ENCODE measurements at regions not wholly inside any gene's neighbourhood (a gene's known extent, or its start where the extent isn't known, plus 50 kb on each side); places are given as distances from the start of the nearest gene placed in this dataset.

GRCh38 chr5:143761663-143762062 lies 50.3 kb upstream of the HMHB1 start:
- DNase-seq: no peak

- DNase-seq: no peak
These were observed 51.2 kb upstream of the HMHB1 start for GRCh38 chr5:143760755-143761154.

GRCh38 chr5:143760131-143760505 lies 51.8 kb upstream of the HMHB1 start:
- DNase-seq: no peak

GRCh38 chr5:143759396-143760130 lies 52.4 kb upstream of the HMHB1 start:
- DNase-seq: no peak

GRCh38 chr5:143758750-143759149 lies 53.2 kb upstream of the HMHB1 start:
- no peak for DNase-seq

GRCh38 chr5:143758015-143758414 lies 53.9 kb upstream of the HMHB1 start:
- no peak for DNase-seq

GRCh38 chr5:143757116-143757515 lies 54.8 kb upstream of the HMHB1 start:
- no peak for DNase-seq

GRCh38 chr5:143755966-143756365 lies 56.0 kb upstream of the HMHB1 start:
- DNase-seq: no peak

GRCh38 chr5:143752165-143752850 lies 59.7 kb upstream of the HMHB1 start:
- DNase-seq: no peak

GRCh38 chr5:143751342-143751741 lies 60.6 kb upstream of the HMHB1 start:
- no peak for DNase-seq

GRCh38 chr5:143749581-143750205 lies 62.3 kb upstream of the HMHB1 start:
- peak; percentile 22 for DNase-seq

- no peak for DNase-seq
These were observed 63.4 kb upstream of the HMHB1 start for GRCh38 chr5:143748516-143748915.

GRCh38 chr5:143742951-143743350 lies 69.0 kb upstream of the HMHB1 start:
- DNase-seq: no peak

GRCh38 chr5:143741421-143741820 lies 70.5 kb upstream of the HMHB1 start:
- DNase-seq: no peak

- no peak for DNase-seq
These were observed 71.0 kb upstream of the HMHB1 start for GRCh38 chr5:143740956-143741355.

GRCh38 chr5:143739746-143740145 lies 72.2 kb upstream of the HMHB1 start:
- no peak for DNase-seq

- DNase-seq: no peak
These were observed 73.3 kb upstream of the HMHB1 start for GRCh38 chr5:143738417-143739401.

- no peak for DNase-seq
These were observed 74.9 kb upstream of the HMHB1 start for GRCh38 chr5:143737062-143737461.

- DNase-seq: no peak
These were observed 77.5 kb upstream of the HMHB1 start for GRCh38 chr5:143734456-143734780.

GRCh38 chr5:143733665-143734455 lies 78.1 kb upstream of the HMHB1 start:
- no peak for DNase-seq

- no peak for DNase-seq
These were observed 79.6 kb upstream of the HMHB1 start for GRCh38 chr5:143732402-143732801.

- DNase-seq: no peak
These were observed 81.7 kb upstream of the HMHB1 start for GRCh38 chr5:143730112-143730801.

Measured in HCEC 1CT (cell line).